NCI-H2171 treated with DMSO at 0.1 percent for 48 hours (cell line): ENCODE measurements at regions not wholly inside any gene's neighbourhood (a gene's known extent, or its start where the extent isn't known, plus 50 kb on each side); places are given as distances from the start of the nearest gene placed in this dataset.
"Not testable (repeated sequence)": the region's sequence is repeated elsewhere in the genome, so short reads cannot be mapped to it uniquely, and the experiment has no call there.

ENCODE experiments used
- DNase-seq: peaks from one replicate; lab custom pipeline; 2025; lab: John Stamatoyannopoulos, UW

DNA sequence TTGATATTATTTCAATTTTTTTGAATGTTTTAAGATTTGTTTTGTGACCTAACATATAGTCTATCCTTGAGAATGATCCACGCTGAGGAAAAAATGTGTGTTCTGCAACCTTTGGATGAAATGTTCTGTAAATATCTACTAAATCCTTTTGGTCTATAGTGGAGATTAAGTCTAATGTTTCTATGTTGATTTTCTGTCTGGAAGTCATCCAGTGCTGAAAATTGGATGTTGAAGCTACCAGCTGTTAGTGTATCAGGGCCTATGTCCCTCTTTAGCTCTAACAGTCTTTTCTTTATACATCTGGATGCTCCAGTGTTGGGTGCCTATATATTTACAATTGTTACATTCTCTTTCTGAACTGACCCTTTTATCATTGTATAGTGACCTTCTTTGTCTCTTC, 422.3 kb downstream of the TMEM232 start:
- no peak for DNase-seq

GRCh38 chr5:110306650-110307049, 419.8 kb downstream of the TMEM232 start:
- no peak for DNase-seq

DNA sequence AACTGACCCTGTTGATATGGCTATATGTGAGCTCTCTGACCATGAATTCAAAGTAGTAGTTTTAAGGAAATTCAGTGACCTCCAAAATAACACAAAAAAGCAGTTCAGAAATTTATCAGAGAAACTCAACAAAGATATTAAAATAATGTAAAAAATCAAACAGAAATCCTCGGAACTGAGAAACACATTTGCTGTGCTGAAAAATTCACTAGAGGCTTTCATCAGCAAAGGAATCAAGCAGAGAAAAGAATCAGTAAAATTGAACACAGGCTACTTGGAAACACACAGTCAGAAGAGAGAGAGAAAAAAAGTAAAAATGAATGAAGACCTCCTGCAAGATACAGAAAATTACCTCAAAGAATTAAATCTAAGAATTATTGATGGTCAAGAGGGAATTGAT, 417.2 kb downstream of the TMEM232 start:
- no peak for DNase-seq

DNA sequence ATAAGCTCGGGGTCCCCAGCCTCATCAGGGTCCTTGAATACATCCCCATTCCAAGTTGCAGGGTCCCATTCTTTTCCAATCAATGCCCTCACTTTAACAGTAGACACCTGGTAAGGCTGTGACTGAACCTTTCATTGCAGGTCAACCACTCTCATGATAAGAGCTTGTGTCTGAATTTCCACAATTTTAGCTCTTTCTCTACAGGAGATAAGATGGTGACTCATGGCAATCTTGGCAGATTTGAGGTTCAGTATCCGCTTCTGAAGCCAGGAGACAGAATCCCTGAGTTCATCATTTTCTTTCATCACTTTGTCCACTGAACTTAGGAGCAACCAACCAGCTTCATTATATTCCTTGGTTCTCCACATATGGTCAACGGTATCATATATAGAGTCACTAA, 409.9 kb downstream of the TMEM232 start:
- not testable (repeated sequence) for DNase-seq

DNA sequence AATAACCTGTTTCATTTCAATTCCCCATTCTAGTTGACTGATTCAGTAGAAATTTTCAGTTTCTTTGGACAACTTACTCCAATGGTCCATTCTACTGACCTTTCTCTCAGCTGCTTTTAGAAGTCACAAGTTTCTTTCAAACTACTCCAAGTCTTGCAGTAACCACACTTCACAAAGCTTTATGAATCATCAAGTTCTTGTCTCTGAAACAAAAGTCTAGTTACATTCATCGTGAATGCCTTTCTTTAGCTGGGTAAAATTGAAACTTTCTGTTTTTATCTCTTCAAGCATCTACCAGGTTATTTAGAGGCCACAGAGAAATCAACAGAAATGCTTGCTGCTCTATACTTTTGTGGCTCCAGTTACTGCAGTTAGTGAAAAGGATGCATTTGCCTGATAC, 405.4 kb downstream of the TMEM232 start:
- no peak for DNase-seq

DNA sequence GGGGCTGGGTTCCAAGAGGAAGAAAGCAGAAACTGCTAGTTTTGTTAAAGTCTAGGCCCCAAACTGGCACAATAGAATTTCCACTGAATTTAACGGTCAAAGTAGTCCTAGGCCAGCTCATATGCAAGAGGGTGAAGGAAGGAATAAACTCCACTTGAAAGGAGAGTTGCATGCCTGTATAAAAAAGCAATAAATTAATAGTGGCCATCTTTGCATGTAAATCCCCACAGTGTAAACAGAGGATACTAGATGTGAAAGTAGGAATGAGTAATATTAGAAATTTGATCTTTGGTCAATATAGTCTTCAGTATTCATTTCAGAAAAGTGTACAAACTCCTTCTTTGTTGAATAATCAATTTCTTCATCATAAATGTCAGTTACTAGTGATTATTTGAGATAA, 403.1 kb downstream of the TMEM232 start:
- DNase-seq, result no peak

- DNase-seq, result no peak
Measured at GRCh38 chr5:110323832-110324231, 402.6 kb downstream of the TMEM232 start.

- DNase-seq, result no peak
Measured at GRCh38 chr5:110324876-110325275, 401.6 kb downstream of the TMEM232 start.

DNA sequence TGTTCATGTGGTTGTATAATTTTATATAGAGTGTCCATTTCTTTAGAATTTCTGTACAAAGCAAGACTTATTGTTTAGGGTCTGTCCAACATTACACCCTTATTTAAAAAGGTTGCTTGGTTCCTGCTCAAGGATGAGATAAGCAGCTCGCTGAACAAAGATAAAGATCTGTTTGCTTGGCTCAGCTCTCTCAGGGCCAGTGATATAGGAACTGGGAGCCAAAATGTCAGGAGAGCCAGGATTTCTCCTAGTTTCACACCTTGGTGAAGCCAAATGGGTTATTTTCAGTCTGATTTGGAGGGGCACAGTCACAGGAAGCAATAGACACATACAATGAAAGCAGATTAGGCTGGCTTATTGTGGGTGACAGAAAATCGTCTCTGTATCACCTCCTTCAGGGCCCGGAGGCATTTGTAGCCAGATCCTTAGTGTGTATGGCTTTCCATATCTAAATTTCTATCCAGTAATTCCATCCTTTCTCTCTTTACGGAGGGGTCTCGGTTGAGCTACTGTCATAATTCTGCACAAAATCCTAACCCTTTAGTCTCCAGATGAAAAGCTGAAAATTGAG, 396.4 kb downstream of the TMEM232 start:
- peak; percentile 3 for DNase-seq

DNA sequence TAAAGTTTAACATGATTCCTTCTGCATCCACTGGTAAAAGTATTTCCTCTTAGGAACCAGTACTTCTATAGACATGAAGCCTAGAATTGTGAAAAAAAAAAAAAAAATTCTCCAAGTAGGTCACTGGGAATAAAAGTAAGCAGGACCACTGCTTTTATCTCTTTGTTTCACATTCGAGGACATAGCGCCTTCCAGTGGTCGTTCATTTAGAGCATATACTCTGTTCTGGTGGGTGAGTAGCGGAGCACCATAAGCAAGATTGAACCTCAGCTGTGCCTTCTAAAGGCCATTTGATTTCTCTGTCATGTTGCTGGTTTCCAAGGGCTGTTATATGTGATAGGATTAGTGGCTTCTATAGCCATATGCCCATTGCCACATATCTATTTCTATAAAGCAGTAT, 393.1 kb downstream of the TMEM232 start:
- DNase-seq, result no peak

DNA sequence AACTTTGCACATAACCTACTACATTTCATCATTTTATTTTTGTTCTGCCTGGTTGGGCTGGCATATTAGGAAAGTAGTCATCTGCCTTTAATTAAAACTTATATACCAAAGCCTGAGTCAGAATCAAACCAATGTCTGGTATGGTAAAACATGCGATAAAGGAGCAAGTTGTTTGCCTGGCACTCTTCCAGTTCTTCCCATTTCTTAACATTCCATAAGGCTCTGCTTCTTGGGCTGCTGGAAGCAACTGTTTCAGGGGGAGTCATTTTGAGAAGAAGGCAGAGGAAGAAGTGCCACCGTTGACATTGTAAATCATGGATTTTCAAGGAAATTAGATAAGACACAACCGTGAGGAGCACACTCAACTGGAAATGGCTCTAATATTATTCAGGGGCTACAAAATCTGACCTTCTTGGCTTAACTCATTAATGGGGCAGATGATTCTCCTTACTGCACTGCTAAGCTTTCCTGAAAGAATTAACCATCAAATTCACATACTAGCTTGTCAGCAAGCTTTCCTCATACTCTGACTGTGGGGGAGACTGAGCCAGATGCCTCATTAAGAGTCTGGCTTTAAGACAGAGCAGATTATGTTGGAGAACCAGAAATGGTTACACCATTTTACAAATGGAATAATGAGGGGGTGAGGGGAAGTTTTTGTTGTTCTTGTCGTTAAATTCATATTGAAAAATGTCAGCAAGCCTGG, 391.0 kb downstream of the TMEM232 start:
- DNase-seq, result no peak

DNA sequence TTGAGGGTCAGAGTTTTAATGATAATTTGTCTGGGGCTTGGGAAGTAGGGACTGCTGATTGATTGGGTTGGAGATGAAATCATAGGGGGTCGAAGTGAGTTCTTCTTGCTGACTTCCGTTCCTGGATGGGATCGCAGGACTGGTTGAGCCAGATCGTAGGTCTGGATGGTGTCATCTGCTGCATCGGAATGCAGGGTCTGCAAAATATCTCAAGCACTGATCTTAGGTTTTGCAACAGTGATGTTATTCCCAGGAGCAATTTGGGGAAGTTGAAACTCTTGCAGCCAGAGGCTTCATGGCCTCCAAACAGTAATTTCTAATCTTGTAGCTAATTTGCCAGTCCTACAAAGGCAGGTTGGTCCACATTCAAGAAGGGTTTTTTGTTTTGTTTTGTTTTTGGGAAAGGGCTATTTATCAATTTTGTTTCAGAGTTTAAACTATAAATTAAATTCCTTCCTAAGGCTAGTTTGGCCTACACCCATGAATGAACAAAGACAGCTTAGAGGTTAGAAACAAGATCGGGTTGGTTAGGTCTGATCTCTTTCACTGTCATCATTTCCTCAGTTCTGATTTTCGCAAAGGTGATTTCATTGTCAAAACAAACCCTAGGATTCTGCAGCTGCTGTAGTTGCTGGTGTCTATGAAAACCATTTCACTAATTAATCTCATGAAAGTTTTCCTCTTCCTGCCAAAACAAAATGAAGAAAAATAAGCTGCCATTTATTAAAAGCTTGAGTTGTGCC, 388.0 kb downstream of the TMEM232 start:
- DNase-seq, result no peak

DNA sequence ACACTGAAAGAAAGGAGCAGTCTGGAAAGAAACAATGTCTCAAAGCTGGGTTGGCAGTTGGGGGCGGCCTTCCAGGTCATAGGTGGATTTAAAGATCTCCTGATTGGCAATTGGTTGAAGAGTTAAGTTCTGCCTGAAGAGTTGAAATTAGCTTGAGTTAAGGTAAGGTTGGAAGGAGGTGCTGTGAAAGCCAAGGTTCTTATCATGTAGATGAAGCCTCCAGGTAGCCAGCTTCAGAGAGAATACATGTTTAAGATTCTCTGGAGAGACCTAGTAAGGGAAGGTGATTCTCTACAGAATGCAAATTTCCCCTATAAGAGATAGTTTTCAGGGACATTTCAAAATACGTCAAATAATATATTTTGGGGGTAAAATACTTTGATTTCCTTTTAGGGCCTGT, 387.1 kb downstream of the TMEM232 start:
- DNase-seq, result no peak

GRCh38 chr5:110341836-110342235, 384.6 kb downstream of the TMEM232 start:
- no peak for DNase-seq

DNA sequence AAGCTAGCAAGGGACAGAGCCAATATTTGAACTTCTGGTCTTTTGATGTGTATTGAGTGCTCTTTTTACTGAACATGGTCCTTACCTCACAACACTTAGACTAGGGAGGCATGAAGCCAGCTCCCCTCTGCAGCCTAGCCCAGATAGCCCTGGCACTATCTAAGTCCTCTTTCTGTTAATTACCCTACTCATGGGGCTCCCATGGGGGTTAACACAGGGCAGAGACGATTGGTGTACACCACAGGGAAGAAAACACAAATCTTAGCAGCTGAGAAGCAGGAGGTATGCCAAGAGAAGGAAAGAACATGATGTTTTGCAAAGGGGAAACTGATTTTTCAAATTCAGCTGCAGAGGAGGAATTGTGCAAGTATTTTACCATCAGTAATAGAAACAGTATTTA, 383.8 kb downstream of the TMEM232 start:
- no peak for DNase-seq

GRCh38 chr5:110343616-110344015, 382.9 kb downstream of the TMEM232 start:
- no peak for DNase-seq

DNA sequence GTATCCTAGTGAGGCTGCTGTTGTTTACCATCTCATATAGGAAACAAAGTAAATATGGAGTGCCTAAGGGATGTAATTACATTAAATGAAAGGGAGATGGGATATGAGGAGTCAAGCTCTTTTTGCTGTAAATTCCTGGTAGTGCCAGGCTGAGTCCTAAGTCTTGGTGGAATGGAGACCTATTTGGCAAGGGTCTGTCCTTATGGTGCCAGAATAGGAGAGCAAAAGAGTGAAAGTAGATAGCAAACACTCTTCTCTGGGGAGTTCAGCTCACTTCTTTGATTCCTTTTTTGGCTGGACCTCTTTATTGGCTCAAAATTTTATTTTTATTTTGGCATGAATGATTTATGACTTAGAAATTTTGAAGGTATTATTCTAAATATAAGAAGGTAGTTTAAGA, 380.8 kb downstream of the TMEM232 start:
- no peak for DNase-seq

DNA sequence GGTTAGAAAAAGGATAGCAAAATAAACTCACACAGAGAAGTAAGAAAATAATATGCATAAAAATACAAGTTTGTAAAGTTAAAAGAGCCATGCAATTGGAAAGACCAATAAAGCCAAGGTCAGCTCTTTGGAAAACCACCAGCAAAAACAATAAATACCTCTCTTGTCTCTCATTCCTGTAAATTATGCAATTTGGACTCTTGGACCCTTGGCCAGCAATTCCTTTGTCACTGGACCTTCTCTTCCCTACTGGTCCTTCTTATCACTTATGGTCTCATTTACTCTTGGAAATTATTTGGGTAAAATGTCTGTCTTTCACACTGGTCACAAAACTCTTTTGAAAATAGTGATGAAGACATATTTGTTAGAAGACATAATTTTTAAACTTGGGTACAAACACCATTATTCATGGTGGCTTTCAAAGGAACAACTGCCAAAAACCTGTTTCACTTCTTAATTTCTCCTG, 379.5 kb downstream of the TMEM232 start:
- no peak for DNase-seq

DNA sequence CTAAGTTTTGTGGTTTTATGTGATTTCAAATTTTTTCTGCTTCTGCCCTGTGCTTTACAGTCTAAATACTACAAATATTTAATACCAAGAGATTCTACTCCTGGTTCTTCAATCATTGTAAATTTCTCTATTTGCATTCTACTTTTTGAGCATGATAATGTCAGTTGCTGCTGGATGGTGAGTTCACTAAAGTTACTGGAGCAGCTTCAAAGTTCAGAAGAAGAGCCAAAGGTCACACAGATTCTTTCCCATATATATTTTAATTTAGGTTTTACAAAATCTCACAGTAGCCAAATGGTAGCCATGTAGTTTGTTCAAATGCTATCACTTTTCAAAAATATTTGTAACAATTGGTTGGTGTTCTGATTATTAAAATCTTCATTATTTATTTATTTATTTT, 378.7 kb downstream of the TMEM232 start:
- DNase-seq, result no peak

GRCh38 chr5:110351430-110351829, 375.0 kb downstream of the TMEM232 start:
- DNase-seq, result no peak

DNA sequence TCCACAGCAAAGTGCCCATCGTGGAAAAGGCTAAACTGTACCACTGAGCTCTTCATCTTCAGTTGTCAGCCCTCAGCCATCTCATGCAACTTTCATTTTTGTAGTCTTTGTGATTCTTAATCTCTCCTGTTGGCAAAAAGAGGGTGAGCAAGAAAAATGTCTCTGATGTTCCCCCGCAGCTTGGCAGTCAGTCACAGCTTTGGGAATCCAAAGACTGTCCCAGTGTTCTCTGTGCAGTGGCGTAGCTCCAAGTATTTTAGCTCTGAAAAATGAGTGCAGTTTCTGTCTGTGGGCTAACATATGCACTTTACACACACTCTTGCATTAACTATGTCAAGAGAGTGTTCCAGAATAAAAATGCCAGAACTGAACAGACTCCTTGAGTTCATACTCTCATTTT, 372.2 kb downstream of the TMEM232 start:
- DNase-seq, result no peak

DNA sequence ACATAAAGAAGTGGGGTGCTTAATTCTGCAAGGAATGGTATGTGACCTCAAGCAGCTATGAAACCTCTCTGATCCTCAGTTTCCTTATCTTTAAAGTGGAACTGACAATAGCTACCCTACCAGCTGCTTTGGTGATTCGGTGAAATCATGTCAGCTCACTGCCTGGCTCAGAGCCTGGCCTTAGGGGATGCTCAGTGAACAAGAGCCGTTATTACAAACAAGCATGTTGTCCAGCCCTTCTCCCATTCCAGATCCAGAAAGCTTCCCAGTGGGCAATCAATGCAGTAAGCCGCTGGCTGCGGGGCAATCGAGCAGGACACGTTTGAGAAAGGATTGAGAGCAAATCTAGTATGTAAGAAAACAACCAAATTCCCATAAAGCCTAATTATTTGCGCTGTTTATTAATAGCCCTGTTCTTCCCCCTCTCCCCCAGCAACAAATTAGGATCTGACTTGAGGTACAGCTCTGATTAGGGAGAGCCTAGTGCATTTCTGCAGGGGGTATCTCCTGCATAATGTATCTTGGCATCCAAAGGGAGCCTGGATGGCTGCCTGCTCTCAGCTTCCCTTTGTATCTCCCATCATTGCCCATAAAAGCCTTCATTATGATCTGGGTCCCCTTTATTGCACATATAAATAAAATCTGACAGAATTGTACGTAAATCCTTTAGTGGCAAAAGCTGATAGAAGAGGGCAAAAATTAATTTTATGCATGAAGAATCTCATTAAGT, 371.4 kb downstream of the TMEM232 start:
- DNase-seq, result no peak

DNA sequence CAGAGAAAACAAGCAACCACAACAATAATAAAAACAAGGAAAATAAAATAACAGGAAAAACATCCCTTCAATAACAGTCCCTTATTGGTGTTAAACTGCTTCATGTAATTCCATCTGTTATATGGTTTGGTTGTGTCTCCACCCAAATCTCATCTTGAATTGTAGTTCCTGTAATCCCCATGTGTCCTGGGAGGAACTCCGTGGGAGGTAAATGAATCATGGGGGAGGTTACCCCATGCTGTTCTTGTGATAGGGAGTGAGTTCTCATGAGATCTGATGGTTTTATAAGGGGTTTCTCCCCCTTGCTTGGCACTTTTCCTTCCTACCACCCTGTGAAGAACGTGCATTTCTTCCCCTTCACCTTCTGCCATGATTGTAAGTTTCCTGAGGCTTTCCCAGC, 369.8 kb downstream of the TMEM232 start:
- DNase-seq, result no peak
